ENCODE measurements at regions not wholly inside any gene's neighbourhood (a gene's known extent, or its start where the extent isn't known, plus 50 kb on each side); places are given as distances from the start of the nearest gene placed in this dataset.

DNA sequence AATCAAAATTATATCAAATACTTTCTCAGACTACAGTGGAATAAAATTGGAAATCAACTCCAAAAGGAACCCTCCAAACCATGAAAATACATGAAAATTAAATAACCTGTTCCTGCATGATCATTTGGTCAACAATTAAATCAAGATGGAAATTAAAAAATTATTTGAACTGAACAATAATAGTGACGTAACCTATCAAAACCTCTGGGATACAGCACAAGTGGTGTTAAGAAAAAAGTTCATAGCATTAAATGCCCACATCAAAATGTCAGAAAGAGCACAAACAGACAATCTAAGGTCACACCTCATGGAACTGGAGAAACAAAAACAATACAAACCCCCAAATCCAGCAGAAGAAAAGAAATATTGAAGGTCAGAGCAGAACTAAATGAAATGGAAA lies 1460.7 kb downstream of the OLFM4 start:
- WGBS = 88% methylated on average over 1 of the region's 1 CpG
- Histone ChIP-seq H3K36me3 (ENCODE audit: control insufficient read depth in 4 of 4, insufficient read depth in 3 of 4, low read depth in 1 of 4, low read length in 3 of 4) (no peaks in the 10 kb centered on the region), H3K27me3 (ENCODE audit: control insufficient read depth in 4 of 4, insufficient read depth in 4 of 4, low read length in 3 of 4) (no peaks in the 10 kb centered on the region), H3K9me3 (ENCODE audit: control insufficient read depth in 4 of 4, low read length in 3 of 4) (peaks cover 0 to 2% (median 0%) of the 10 kb centered on the region in 4 donors), H3K4me1 (ENCODE audit: control insufficient read depth in 4 of 4, insufficient read depth in 4 of 4, low read length in 3 of 4) (no peaks in the 10 kb centered on the region), H3K27ac (ENCODE audit: low read depth in 1 of 2, low read length in 2 of 2) (no peak overlapping the region), H3K9ac (ENCODE audit: low read depth in 1 of 2, low read length in 2 of 2) (no peak overlapping the region), H3K4me3 (ENCODE audit: low read depth in 1 of 3, low read length in 3 of 3) (no peak overlapping the region)
- no peak for TF ChIP-seq RXRA (IDR thresholded peaks at IDR 0.05)
- DNase-seq (ENCODE audit: low spot score) = no peak

DNA sequence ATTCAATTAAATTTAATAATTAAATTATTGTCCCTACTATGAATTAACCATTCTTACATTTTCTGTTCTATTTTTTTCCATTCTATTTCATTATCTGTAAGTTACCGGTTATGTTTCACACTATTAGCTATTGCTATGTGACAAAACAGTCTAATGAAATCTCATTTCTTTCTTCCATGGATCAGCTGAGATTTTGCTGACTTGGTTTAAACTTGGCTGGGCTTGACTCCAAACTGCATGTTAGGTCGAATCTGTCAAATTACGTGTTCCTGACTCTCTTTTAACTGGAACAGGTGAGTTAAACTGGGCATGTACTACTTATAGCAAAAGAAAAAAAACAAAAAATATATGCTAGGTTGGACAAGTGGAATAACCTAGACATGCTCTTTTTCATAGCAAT lies 1464.4 kb downstream of the OLFM4 start:
- 69% methylated on average over 3 of the region's 3 CpGs for WGBS

More for the DNA sequence above, 1464.4 kb downstream of the OLFM4 start:
- H3K9ac ChIP-seq (ENCODE audit: low read depth in 1 of 2, low read length in 2 of 2) = no peak overlapping the region
- H3K4me3 ChIP-seq (ENCODE audit: low read depth in 1 of 3, low read length in 3 of 3) = no peak overlapping the region
- no peak for TF ChIP-seq HNF4A (conservative IDR thresholded peaks at IDR 0.05)
- no peak for TF ChIP-seq GABPA (IDR thresholded peaks at IDR 0.05 in 1 of 2, conservative IDR thresholded peaks at IDR 0.05 in 1 of 2)
- no peak for TF ChIP-seq TAF1 (conservative IDR thresholded peaks at IDR 0.05)
- TF ChIP-seq FOXA2 (IDR thresholded peaks at IDR 0.05) = no peak
- no peak for TF ChIP-seq NR2F2 (IDR thresholded peaks at IDR 0.05)
- TF ChIP-seq, protein P1, sequence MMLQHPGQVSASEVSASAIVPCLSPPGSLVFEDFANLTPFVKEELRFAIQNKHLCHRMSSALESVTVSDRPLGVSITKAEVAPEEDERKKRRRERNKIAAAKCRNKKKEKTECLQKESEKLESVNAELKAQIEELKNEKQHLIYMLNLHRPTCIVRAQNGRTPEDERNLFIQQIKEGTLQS (IDR thresholded peaks at IDR 0.05) = no peak
- TF ChIP-seq SP1 (IDR thresholded peaks at IDR 0.05) = no peak
- TF ChIP-seq, protein P2, sequence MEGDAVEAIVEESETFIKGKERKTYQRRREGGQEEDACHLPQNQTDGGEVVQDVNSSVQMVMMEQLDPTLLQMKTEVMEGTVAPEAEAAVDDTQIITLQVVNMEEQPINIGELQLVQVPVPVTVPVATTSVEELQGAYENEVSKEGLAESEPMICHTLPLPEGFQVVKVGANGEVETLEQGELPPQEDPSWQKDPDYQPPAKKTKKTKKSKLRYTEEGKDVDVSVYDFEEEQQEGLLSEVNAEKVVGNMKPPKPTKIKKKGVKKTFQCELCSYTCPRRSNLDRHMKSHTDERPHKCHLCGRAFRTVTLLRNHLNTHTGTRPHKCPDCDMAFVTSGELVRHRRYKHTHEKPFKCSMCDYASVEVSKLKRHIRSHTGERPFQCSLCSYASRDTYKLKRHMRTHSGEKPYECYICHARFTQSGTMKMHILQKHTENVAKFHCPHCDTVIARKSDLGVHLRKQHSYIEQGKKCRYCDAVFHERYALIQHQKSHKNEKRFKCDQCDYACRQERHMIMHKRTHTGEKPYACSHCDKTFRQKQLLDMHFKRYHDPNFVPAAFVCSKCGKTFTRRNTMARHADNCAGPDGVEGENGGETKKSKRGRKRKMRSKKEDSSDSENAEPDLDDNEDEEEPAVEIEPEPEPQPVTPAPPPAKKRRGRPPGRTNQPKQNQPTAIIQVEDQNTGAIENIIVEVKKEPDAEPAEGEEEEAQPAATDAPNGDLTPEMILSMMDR (IDR thresholded peaks at IDR 0.05; ENCODE audit: low read depth, low read length, missing input control) = no peak
- TF ChIP-seq FOXA1 (IDR thresholded peaks at IDR 0.05) = no peak
- TF ChIP-seq, protein P3, sequence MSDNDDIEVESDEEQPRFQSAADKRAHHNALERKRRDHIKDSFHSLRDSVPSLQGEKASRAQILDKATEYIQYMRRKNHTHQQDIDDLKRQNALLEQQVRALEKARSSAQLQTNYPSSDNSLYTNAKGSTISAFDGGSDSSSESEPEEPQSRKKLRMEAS (IDR thresholded peaks at IDR 0.05) = no peak
- TF ChIP-seq, protein P4, sequence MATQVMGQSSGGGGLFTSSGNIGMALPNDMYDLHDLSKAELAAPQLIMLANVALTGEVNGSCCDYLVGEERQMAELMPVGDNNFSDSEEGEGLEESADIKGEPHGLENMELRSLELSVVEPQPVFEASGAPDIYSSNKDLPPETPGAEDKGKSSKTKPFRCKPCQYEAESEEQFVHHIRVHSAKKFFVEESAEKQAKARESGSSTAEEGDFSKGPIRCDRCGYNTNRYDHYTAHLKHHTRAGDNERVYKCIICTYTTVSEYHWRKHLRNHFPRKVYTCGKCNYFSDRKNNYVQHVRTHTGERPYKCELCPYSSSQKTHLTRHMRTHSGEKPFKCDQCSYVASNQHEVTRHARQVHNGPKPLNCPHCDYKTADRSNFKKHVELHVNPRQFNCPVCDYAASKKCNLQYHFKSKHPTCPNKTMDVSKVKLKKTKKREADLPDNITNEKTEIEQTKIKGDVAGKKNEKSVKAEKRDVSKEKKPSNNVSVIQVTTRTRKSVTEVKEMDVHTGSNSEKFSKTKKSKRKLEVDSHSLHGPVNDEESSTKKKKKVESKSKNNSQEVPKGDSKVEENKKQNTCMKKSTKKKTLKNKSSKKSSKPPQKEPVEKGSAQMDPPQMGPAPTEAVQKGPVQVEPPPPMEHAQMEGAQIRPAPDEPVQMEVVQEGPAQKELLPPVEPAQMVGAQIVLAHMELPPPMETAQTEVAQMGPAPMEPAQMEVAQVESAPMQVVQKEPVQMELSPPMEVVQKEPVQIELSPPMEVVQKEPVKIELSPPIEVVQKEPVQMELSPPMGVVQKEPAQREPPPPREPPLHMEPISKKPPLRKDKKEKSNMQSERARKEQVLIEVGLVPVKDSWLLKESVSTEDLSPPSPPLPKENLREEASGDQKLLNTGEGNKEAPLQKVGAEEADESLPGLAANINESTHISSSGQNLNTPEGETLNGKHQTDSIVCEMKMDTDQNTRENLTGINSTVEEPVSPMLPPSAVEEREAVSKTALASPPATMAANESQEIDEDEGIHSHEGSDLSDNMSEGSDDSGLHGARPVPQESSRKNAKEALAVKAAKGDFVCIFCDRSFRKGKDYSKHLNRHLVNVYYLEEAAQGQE (IDR thresholded peaks at IDR 0.05) = no peak
- TF ChIP-seq, protein P5, sequence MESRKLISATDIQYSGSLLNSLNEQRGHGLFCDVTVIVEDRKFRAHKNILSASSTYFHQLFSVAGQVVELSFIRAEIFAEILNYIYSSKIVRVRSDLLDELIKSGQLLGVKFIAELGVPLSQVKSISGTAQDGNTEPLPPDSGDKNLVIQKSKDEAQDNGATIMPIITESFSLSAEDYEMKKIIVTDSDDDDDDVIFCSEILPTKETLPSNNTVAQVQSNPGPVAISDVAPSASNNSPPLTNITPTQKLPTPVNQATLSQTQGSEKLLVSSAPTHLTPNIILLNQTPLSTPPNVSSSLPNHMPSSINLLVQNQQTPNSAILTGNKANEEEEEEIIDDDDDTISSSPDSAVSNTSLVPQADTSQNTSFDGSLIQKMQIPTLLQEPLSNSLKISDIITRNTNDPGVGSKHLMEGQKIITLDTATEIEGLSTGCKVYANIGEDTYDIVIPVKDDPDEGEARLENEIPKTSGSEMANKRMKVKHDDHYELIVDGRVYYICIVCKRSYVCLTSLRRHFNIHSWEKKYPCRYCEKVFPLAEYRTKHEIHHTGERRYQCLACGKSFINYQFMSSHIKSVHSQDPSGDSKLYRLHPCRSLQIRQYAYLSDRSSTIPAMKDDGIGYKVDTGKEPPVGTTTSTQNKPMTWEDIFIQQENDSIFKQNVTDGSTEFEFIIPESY (IDR thresholded peaks at IDR 0.05) = no peak
- TF ChIP-seq YY1 (IDR thresholded peaks at IDR 0.05) = no peak
- TF ChIP-seq RAD21 (IDR thresholded peaks at IDR 0.05) = no peak
- TF ChIP-seq EGR1 (IDR thresholded peaks at IDR 0.05; ENCODE audit: low read depth in 2 of 2) = no peak
- TF ChIP-seq RXRA (IDR thresholded peaks at IDR 0.05) = no peak
- TF ChIP-seq HNF4G (IDR thresholded peaks at IDR 0.05) = no peak
- TF ChIP-seq JUND (IDR thresholded peaks at IDR 0.05) = no peak
- no peak for DNase-seq (ENCODE audit: low spot score)
- no peak overlapping the region for H3K27ac ChIP-seq (ENCODE audit: low read depth in 1 of 2, low read length in 2 of 2)
- H3K27me3 ChIP-seq (ENCODE audit: control insufficient read depth in 4 of 4, insufficient read depth in 4 of 4, low read length in 3 of 4) = no peaks in the 10 kb centered on the region
- H3K36me3 ChIP-seq (ENCODE audit: control insufficient read depth in 4 of 4, insufficient read depth in 3 of 4, low read depth in 1 of 4, low read length in 3 of 4) = no peaks in the 10 kb centered on the region
- H3K9me3 ChIP-seq (ENCODE audit: control insufficient read depth in 4 of 4, low read length in 3 of 4) = peaks cover 0 to 2% (median 0%) of the 10 kb centered on the region in 4 donors
- H3K4me1 ChIP-seq (ENCODE audit: control insufficient read depth in 4 of 4, insufficient read depth in 4 of 4, low read length in 3 of 4) = no peaks in the 10 kb centered on the region
